Common myeloid progenitor, CD34-positive (primary cell): ENCODE measurements at regions not wholly inside any gene's neighbourhood (a gene's known extent, or its start where the extent isn't known, plus 50 kb on each side); places are given as distances from the start of the nearest gene placed in this dataset.

Source experiments
- CTCF ChIA-PET: fragments of 350-600 bp; sonication (Branson Sonifier 250); formaldehyde crosslinking; loops from one replicate; lab custom pipeline; 2021; ENCODE audit warnings: antibody characterized with exemption; lab: Charles Lee
- POLR2A ChIA-PET: fragments of 350-600 bp; sonication (Branson Sonifier 250); formaldehyde crosslinking; loops from one replicate; lab custom pipeline; 2021; ENCODE audit warnings: antibody characterized with exemption; lab: Charles Lee
- DNase-seq, 3 donors: peaks; one replicate each; pipeline versions ENCODE4 v3.0.0 to v3.0.0-alpha.2; 2013
- H3K27ac ChIP-seq, 2 experiments: 1 replicate in 1 of 2; 2 replicates in 1 of 2; pipeline ENCODE4 v1.7.0; 2013; ENCODE audit warnings: inconsistent platforms in 2 of 2, low read length in 2 of 2, mild to moderate bottlenecking in 2 of 2, low read depth in 1 of 2, moderate library complexity in 1 of 2; ENCODE audit not compliant: severe bottlenecking in 2 of 2, insufficient read depth in 1 of 2, poor library complexity in 1 of 2
- H3K27me3 ChIP-seq, 5 experiments: replicated peaks in 2 of 5; 1 replicate in 3 of 5; 2 replicates in 2 of 5; pipeline versions ENCODE4 v1.6.1 to v1.7.0; 2013; ENCODE audit warnings: low read length in 4 of 5, mild to moderate bottlenecking in 2 of 5, moderate library complexity in 2 of 5, inconsistent platforms in 1 of 5; ENCODE audit not compliant: insufficient read depth in 5 of 5, control insufficient read depth in 4 of 5
- H3K36me3 ChIP-seq, 4 experiments: 1 replicate in 2 of 4; 2 replicates in 2 of 4; pipeline versions ENCODE4 v1.6.1 to v1.7.0; 2013; ENCODE audit warnings: low read length in 3 of 4, control low read depth in 1 of 4, mild to moderate bottlenecking in 1 of 4; ENCODE audit not compliant: control insufficient read depth in 4 of 4, insufficient read depth in 4 of 4
- H3K4me1 ChIP-seq, 4 experiments: 1 replicate in 3 of 4; 2 replicates in 1 of 4; pipeline versions ENCODE4 v1.6.1 to v1.7.1; 2013; ENCODE audit warnings: low read length in 3 of 4, mild to moderate bottlenecking in 3 of 4, control low read depth in 1 of 4, inconsistent platforms in 1 of 4, moderate library complexity in 1 of 4; ENCODE audit not compliant: control insufficient read depth in 4 of 4, insufficient read depth in 4 of 4; ENCODE audit errors: control extremely low read depth in 1 of 4
- H3K4me3 ChIP-seq, 7 experiments: 1 replicate in 4 of 7; 2 replicates in 3 of 7; pipeline versions ENCODE4 v1.5.1 to v1.7.0; 2013; ENCODE audit warnings: mild to moderate bottlenecking in 7 of 7, low read length in 6 of 7, moderate library complexity in 6 of 7, inconsistent platforms in 2 of 7, low read depth in 2 of 7, control low read depth in 1 of 7; ENCODE audit not compliant: insufficient read depth in 4 of 7, control insufficient read depth in 1 of 7; ENCODE audit errors: extremely low read depth in 1 of 7
- H3K9me3 ChIP-seq, 5 experiments: 1 replicate in 4 of 5; 2 replicates in 1 of 5; pipeline versions ENCODE4 v1.6.1 to v1.7.1; 2013; ENCODE audit warnings: low read length in 4 of 5, mild to moderate bottlenecking in 2 of 5, inconsistent platforms in 1 of 5, low read depth in 1 of 5, moderate library complexity in 1 of 5; ENCODE audit not compliant: control insufficient read depth in 4 of 5, insufficient read depth in 2 of 5; ENCODE audit errors: control extremely low read depth in 1 of 5
- WGBS: methylation state at CpG from one replicate; pipeline ENCODE4 v1.1.5; 2013; ENCODE audit not compliant: insufficient coverage; 5-methylcytosine and 5-hydroxymethylcytosine counted together

GRCh38 chr4:138670681-138671080 lies 344.9 kb upstream of the NOCT start:
- Histone ChIP-seq H3K36me3 (no peaks in the 10 kb centered on the region), H3K9me3 (no peaks in the 10 kb centered on the region), H3K27ac (no peak overlapping the region), H3K4me3 (no peak overlapping the region), H3K27me3 (peaks cover 0 to 4% (median 0%) of the 10 kb centered on the region in 5 experiments), H3K4me1 (no peaks in the 10 kb centered on the region)
- WGBS = 95% methylated on average over 4 of the region's 5 CpGs
- ChIA-PET CTCF (interaction anchor here (1.9 kb wide), 1 partner anchor 10 kb away, joined by 4 read pairs; no protein-coding TSS in a partner anchor), POLR2A (no interaction called here)
- no peak for DNase-seq

- ChIA-PET CTCF (no interaction called here), POLR2A (no interaction called here)
- Histone ChIP-seq H3K4me1 (no peaks in the 10 kb centered on the region), H3K27me3 (peaks cover 0 to 4% (median 0%) of the 10 kb centered on the region in 5 experiments), H3K9me3 (no peaks in the 10 kb centered on the region), H3K27ac (no peak overlapping the region), H3K4me3 (no peak overlapping the region), H3K36me3 (no peaks in the 10 kb centered on the region)
- no peak for DNase-seq
- 96% methylated on average over 2 of the region's 6 CpGs for WGBS
Measured at GRCh38 chr4:138669479-138670315, 345.9 kb upstream of the NOCT start.

- CTCF ChIA-PET = interaction anchor here (1.0 to 1.9 kb wide), 2 partner anchors 10 to 13 kb away, joined by 4 to 10 read pairs; no protein-coding TSS in a partner anchor
- POLR2A ChIA-PET = no interaction called here
- 100% methylated on average over 3 of the region's 3 CpGs for WGBS
- no peak overlapping the region for H3K4me3 ChIP-seq
- DNase-seq = no peak
- no peaks in the 10 kb centered on the region for H3K9me3 ChIP-seq
- H3K27me3 ChIP-seq = peaks cover 0 to 4% (median 0%) of the 10 kb centered on the region in 5 experiments
- H3K27ac ChIP-seq = no peak overlapping the region
- no peaks in the 10 kb centered on the region for H3K36me3 ChIP-seq
- no peaks in the 10 kb centered on the region for H3K4me1 ChIP-seq
Measured at GRCh38 chr4:138668309-138668708, 347.3 kb upstream of the NOCT start.

GRCh38 chr4:138666366-138666765 lies 349.2 kb upstream of the NOCT start:
- 94% methylated on average over 6 of the region's 6 CpGs for WGBS
- POLR2A ChIA-PET = no interaction called here
- H3K4me3 ChIP-seq = no peak overlapping the region
- H3K36me3 ChIP-seq = no peaks in the 10 kb centered on the region
- no peak overlapping the region for H3K27ac ChIP-seq
- no peaks in the 10 kb centered on the region for H3K4me1 ChIP-seq
- no peak for DNase-seq
- CTCF ChIA-PET = interaction anchor here (0.8 kb wide), 1 partner anchor 15 kb away, joined by 3 read pairs; no protein-coding TSS in a partner anchor
- H3K27me3 ChIP-seq = peaks cover 0 to 2% (median 0%) of the 10 kb centered on the region in 5 experiments
- H3K9me3 ChIP-seq = no peaks in the 10 kb centered on the region

- Histone ChIP-seq H3K27ac (no peak overlapping the region), H3K9me3 (no peaks in the 10 kb centered on the region), H3K27me3 (peaks cover 0 to 1% (median 0%) of the 10 kb centered on the region in 5 experiments), H3K36me3 (no peaks in the 10 kb centered on the region), H3K4me1 (no peaks in the 10 kb centered on the region), H3K4me3 (no peak overlapping the region)
- POLR2A ChIA-PET = no interaction called here
- CTCF ChIA-PET = interaction anchor here (0.8 kb wide), 1 partner anchor 16 kb away, joined by 3 read pairs; no protein-coding TSS in a partner anchor
- 98% methylated on average over 4 of the region's 4 CpGs for WGBS
- no peak for DNase-seq
Measured at GRCh38 chr4:138665851-138666250, 349.7 kb upstream of the NOCT start.

- Histone ChIP-seq H3K27me3 (peaks cover 0 to 11% (median 3%) of the 10 kb centered on the region in 5 experiments), H3K27ac (no peak overlapping the region), H3K4me3 (no peak overlapping the region), H3K36me3 (no peaks in the 10 kb centered on the region), H3K9me3 (no peaks in the 10 kb centered on the region), H3K4me1 (no peaks in the 10 kb centered on the region)
- ChIA-PET CTCF (interaction anchor here (0.6 to 0.9 kb wide), 2 partner anchors 9 to 14 kb away, joined by 3 read pairs; no protein-coding TSS in a partner anchor), POLR2A (no interaction called here)
- no peak for DNase-seq
- WGBS = 62% methylated on average over 3 of the region's 4 CpGs
Measured at GRCh38 chr4:138663883-138664282, 351.7 kb upstream of the NOCT start.

GRCh38 chr4:138659812-138660316 lies 355.7 kb upstream of the NOCT start:
- no peak for DNase-seq
- no peak overlapping the region for H3K4me3 ChIP-seq
- peaks cover 0 to 18% (median 5%) of the 10 kb centered on the region in 5 experiments for H3K27me3 ChIP-seq
- H3K36me3 ChIP-seq = no peaks in the 10 kb centered on the region
- no peaks in the 10 kb centered on the region for H3K4me1 ChIP-seq
- no peaks in the 10 kb centered on the region for H3K9me3 ChIP-seq
- no peak overlapping the region for H3K27ac ChIP-seq
- ChIA-PET CTCF (no interaction called here), POLR2A (no interaction called here)
- WGBS = 96% methylated on average over 5 of the region's 6 CpGs
